ENCODE measurements at regions not wholly inside any gene's neighbourhood (a gene's known extent, or its start where the extent isn't known, plus 50 kb on each side); places are given as distances from the start of the nearest gene placed in this dataset.

- no peak for DNase-seq
These were observed 77.3 kb upstream of the CDH5 start for GRCh38 chr16:66289051-66289680.

- no peak for DNase-seq
These were observed 78.6 kb upstream of the CDH5 start for GRCh38 chr16:66287926-66288325.

GRCh38 chr16:66287416-66287815 is 79.1 kb upstream of the CDH5 start:
- DNase-seq = no peak

- no peak for DNase-seq
These were observed 80.0 kb upstream of the CDH5 start for GRCh38 chr16:66286527-66286926.

GRCh38 chr16:66278604-66279262 is 87.8 kb upstream of the CDH5 start:
- no peak for DNase-seq

GRCh38 chr16:66278111-66278531 is 88.4 kb upstream of the CDH5 start:
- DNase-seq = no peak

- DNase-seq = no peak
These were observed 89.0 kb upstream of the CDH5 start for GRCh38 chr16:66277311-66278070.

GRCh38 chr16:66275775-66276428 is 90.6 kb upstream of the CDH5 start:
- peak; percentile 19 for DNase-seq

GRCh38 chr16:66274335-66275110 is 92.0 kb upstream of the CDH5 start:
- DNase-seq = peak; percentile 4

GRCh38 chr16:66273644-66274334 is 92.7 kb upstream of the CDH5 start:
- DNase-seq = no peak

GRCh38 chr16:66273053-66273452 is 93.4 kb upstream of the CDH5 start:
- no peak for DNase-seq

GRCh38 chr16:66272461-66272860 is 94.0 kb upstream of the CDH5 start:
- no peak for DNase-seq

- no peak for DNase-seq
These were observed 95.1 kb upstream of the CDH5 start for GRCh38 chr16:66271074-66272060.

GRCh38 chr16:66270333-66270927 is 96.1 kb upstream of the CDH5 start:
- DNase-seq = peak; percentile 33

GRCh38 chr16:66269617-66270332 is 96.7 kb upstream of the CDH5 start:
- DNase-seq = no peak

- DNase-seq = no peak
These were observed 99.0 kb upstream of the CDH5 start for GRCh38 chr16:66267292-66268014.

GRCh38 chr16:66266436-66267291 is 99.8 kb upstream of the CDH5 start:
- DNase-seq = no peak

GRCh38 chr16:66265556-66266141 is 100.8 kb upstream of the CDH5 start:
- DNase-seq = no peak
